GM12865 (cell line): ENCODE measurements at regions not wholly inside any gene's neighbourhood (a gene's known extent, or its start where the extent isn't known, plus 50 kb on each side); places are given as distances from the start of the nearest gene placed in this dataset.
"Not testable (repeated sequence)": the region's sequence is repeated elsewhere in the genome, so short reads cannot be mapped to it uniquely, and the experiment has no call there.

Source experiments
- DNase-seq: peaks from one replicate; pipeline ENCODE4 v3.0.0; 2010; ENCODE audit warnings: low read depth
- H3K4me3 ChIP-seq: 2 replicates; pipeline ENCODE4 v1.5.1; 2011; ENCODE audit warnings: mild to moderate bottlenecking, low read depth, low read length, control low read depth
- TF ChIP-seq, protein P1 (sequence below): IDR thresholded peaks from 2 replicates; pipeline ENCODE4 v1.5.1; 2011; ENCODE audit warnings: low read length, control low read depth, low read depth, inconsistent platforms; ENCODE audit not compliant: insufficient read depth; ENCODE audit errors: missing control alignments

DNA sequence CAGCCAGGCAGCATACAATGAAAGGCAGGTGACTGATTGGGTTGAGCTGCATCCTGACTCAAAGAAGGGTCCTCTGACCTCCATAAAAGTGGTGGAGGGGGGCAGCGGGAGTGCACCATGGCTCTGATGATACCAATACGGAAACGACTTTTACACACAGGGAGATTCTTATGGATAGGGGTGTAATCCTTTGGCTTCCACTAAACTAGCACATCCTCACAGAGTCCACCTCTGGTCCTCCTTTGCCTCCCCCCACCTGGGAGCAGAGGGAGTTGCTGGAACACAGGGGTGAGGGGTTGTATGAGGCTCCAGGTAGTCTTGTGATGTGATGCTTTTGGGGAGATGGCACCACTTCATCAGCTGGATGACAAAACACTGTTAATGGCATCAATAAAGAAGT lies 361.0 kb downstream of the BARHL2 start:
- no peak for DNase-seq
- TF ChIP-seq, protein P1, sequence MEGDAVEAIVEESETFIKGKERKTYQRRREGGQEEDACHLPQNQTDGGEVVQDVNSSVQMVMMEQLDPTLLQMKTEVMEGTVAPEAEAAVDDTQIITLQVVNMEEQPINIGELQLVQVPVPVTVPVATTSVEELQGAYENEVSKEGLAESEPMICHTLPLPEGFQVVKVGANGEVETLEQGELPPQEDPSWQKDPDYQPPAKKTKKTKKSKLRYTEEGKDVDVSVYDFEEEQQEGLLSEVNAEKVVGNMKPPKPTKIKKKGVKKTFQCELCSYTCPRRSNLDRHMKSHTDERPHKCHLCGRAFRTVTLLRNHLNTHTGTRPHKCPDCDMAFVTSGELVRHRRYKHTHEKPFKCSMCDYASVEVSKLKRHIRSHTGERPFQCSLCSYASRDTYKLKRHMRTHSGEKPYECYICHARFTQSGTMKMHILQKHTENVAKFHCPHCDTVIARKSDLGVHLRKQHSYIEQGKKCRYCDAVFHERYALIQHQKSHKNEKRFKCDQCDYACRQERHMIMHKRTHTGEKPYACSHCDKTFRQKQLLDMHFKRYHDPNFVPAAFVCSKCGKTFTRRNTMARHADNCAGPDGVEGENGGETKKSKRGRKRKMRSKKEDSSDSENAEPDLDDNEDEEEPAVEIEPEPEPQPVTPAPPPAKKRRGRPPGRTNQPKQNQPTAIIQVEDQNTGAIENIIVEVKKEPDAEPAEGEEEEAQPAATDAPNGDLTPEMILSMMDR: no peak
- no peak overlapping the region for H3K4me3 ChIP-seq

DNA sequence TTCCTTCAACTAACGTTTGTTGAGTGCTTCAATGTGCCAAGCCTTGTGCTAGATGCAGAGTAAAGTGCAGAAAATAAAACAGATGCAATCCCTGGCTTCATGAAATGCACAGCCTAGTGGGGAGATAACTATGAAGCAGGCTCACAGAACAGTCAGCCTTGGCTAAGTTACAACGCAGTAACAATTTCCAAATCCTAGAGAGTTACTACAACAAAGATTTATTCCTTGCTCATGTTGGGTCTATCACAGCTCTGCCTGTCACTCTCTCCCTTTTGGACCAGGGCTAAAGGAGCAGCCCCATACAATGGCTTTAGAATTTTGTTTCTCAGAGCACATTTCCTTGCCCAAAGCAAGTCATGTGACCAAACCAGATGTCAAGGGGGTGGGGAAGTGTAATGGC lies 359.8 kb downstream of the ZNF326 start:
- TF ChIP-seq, protein P1: no peak
- DNase-seq: no peak
- H3K4me3 ChIP-seq: no peak overlapping the region

DNA sequence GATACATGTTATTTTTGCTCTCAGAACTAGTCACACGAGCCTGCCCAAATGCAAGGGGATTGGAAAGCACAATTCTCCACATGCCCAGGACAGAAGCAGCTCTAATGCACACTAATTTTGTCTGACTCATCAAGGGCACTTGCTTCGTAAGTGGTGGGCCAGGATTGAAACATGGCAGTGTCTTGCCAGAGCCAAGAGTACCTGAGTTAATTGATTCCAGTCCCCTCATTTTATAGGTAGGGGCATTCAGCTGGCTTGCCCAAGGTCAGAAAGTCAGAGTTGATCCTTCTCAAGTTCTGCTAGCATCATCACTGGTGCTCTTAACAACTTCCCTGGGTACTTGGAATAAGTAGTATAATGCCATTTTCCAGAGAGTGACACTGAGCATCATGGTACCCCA lies 356.1 kb downstream of the ZNF326 start:
- DNase-seq: no peak
- TF ChIP-seq, protein P1: no peak
- no peak overlapping the region for H3K4me3 ChIP-seq

DNA sequence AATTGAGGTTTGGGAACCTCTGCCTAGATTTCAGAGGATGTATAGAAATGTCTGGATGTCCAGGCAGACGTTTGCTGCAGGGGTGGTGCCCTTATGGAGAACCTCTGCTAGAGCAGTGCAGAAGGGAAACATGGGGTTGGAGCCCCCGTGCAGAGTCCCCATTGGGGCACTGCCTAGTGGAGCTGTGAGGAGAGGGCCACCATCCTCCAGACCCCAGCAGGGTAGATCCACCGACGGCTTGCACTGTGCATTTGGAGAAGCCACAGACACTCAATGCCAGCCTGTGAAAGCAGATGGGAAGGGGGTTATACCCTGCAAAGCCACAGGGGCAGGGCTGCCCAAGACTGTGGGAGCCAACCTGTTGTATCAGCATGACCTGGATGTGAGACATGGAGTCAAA lies 354.6 kb downstream of the ZNF326 start:
- DNase-seq: no peak
- no peak overlapping the region for H3K4me3 ChIP-seq
- TF ChIP-seq, protein P1: no peak

DNA sequence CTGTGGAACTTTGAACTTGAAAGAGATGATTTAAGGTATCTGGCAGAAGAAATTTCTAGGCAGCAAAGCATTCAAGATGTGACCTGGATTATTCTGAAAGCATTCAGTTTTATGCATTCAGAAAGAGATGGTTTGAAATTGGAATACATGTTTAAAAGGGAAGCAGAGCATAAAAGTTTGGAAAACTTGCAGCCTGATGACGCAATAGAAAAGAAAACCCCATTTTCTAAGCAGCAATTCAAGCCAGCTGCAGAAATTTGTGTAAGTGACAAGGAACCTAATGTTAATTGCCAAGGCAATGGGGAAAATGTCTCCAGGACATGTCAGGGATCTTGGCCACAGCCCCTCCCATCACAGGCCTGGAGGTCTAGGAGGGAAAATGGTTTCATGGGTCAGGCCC lies 354.0 kb downstream of the ZNF326 start:
- no peak for DNase-seq
- TF ChIP-seq, protein P1: no peak
- no peak overlapping the region for H3K4me3 ChIP-seq

DNA sequence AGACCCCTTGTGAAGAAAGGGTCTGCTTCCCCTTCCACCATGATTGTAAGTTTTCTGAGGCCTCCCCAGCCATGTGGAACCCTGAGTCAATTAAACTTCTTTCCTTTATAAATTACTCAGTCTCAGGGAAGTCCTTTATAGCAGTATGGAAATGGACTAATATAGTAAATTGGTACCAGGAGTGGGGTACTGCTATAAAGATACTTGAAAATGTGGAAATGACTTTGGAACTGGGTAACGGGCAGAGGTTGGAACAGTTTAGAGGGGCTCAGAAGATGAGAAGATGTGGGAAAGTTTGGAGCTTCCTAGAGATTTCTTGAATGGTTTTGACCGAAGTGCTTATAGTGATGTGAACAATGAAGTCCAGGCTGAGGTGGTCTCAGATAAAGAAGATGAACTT lies 353.5 kb downstream of the ZNF326 start:
- DNase-seq, H3K4me3 ChIP-seq: not testable (repeated sequence)

DNA sequence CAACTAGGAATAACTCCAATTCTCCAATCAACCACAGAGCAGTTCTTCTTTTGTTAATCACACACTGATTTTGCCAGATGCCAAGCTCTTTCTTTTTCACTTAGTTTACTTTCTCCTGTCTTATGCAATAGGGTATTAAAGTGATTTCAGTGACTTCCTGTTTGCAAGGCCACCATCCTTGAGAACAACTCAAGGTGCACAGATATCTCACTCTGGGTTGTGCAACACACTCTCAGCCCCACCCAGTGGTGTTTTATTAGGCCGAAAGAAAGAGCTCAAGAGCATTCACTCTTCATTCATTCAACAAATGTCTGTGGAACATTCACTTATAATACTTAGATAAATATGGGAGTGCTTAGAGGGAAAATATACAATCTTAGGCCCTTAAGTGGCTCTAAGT lies 352.5 kb downstream of the ZNF326 start:
- no peak overlapping the region for H3K4me3 ChIP-seq
- no peak for DNase-seq
- TF ChIP-seq, protein P1: no peak

DNA sequence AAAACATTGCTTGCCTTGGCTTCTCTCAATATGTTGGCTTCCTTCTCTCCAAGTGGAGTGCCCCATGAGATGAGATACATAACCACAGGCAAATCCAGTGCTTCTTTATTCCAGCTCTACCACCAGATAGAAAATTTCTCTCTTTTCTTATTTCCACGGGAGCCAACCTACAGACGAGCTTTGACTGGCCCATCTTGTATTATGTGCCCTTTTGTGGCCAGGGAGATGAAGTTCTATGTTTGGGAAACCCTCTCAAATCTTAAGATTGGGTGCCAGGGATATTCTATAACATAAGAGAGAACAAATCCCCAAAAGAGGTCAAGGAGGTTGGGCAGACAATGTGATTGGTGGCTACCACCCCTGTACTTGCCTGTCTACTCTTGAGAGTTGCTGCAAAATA lies 351.8 kb downstream of the ZNF326 start:
- H3K4me3 ChIP-seq: no peak overlapping the region
- TF ChIP-seq, protein P1: no peak
- DNase-seq: no peak
